HEK293 (cell line): ENCODE measurements at regions not wholly inside any gene's neighbourhood (a gene's known extent, or its start where the extent isn't known, plus 50 kb on each side); places are given as distances from the start of the nearest gene placed in this dataset.

Source experiments
- CTCF ChIA-PET: fragments of 350-600 bp; formaldehyde crosslinking; extraction: SDS; loops from one replicate; lab custom pipeline; 2021; ENCODE audit warnings: antibody characterized with exemption; lab: Yijun Ruan, JAX
- POLR2A ChIA-PET: fragments of 300-600 bp; formaldehyde crosslinking; extraction: SDS; loops from one replicate; lab custom pipeline; 2020; ENCODE audit warnings: antibody characterized with exemption, inconsistent platforms; lab: Yijun Ruan, JAX
- H3K27ac ChIP-seq: fragments of 200-500 bp; sonication (Bioruptor generic); 2 replicates; pipeline ENCODE4 v1.5.1; 2014; ENCODE audit warnings: low read depth, low read length, control low read depth, inconsistent platforms; ENCODE audit errors: extremely low read depth
- H3K36me3 ChIP-seq, 2 experiments: fragments of 200-500 bp in 1 of 2; sonication (Bioruptor generic) in 1 of 2; 1 replicate in 1 of 2; 2 replicates in 1 of 2; pipeline ENCODE4 v1.5.1; 2014 to 2017; ENCODE audit warnings: inconsistent platforms in 2 of 2, low read length in 2 of 2; ENCODE audit not compliant: control insufficient read depth in 2 of 2, insufficient read depth in 1 of 2
- H3K4me1 ChIP-seq: fragments of 200-500 bp; sonication (Bioruptor generic); 2 replicates; pipeline ENCODE4 v1.5.1; 2014; ENCODE audit warnings: mild to moderate bottlenecking, low read length, inconsistent platforms; ENCODE audit not compliant: control insufficient read depth, insufficient read depth
- H3K4me3 ChIP-seq: 2 replicates; pipeline ENCODE4 v1.5.1; 2011; ENCODE audit warnings: low read depth, mild to moderate bottlenecking, control low read depth, low read length, moderate library complexity
- H3K9me3 ChIP-seq: fragments of 200-500 bp; sonication (Bioruptor generic); 2 replicates; pipeline ENCODE4 v1.5.1; 2014; ENCODE audit warnings: low read depth, low read length, inconsistent platforms; ENCODE audit not compliant: control insufficient read depth, insufficient read depth
- KLF1 ChIP-seq: fragments of 450-650 bp; formaldehyde crosslinking; IDR thresholded peaks from 2 replicates; pipeline ENCODE4 v1.5.1; 2016; ENCODE audit warnings: missing biosample characterization, missing genetic modification characterization
- SCRT1 ChIP-seq: fragments of 450-650 bp; formaldehyde crosslinking; IDR thresholded peaks from 2 replicates; pipeline ENCODE4 v1.5.1; 2016; ENCODE audit warnings: missing biosample characterization, missing genetic modification characterization, borderline replicate concordance
- ZFP69B ChIP-seq: fragments of 450-650 bp; formaldehyde crosslinking; IDR thresholded peaks from 2 replicates; pipeline ENCODE4 v1.5.1; 2016; ENCODE audit warnings: missing biosample characterization, missing genetic modification characterization
- ZNF169 ChIP-seq: fragments of 450-650 bp; formaldehyde crosslinking; IDR thresholded peaks from 2 replicates; pipeline ENCODE4 v1.5.1; 2016; ENCODE audit warnings: missing biosample characterization, missing genetic modification characterization
- ZNF23 ChIP-seq: fragments of 450-650 bp; formaldehyde crosslinking; IDR thresholded peaks from 2 replicates; pipeline ENCODE4 v1.5.1; 2016; ENCODE audit warnings: missing biosample characterization, missing genetic modification characterization, borderline replicate concordance
- ZNF266 ChIP-seq: fragments of 450-650 bp; formaldehyde crosslinking; IDR thresholded peaks from 2 replicates; pipeline ENCODE4 v1.5.1; 2016; ENCODE audit warnings: missing biosample characterization, missing genetic modification characterization, low read depth
- ZNF292 ChIP-seq: fragments of 450-650 bp; formaldehyde crosslinking; IDR thresholded peaks from 2 replicates; pipeline ENCODE4 v1.5.1; 2016; ENCODE audit warnings: low read depth, missing biosample characterization, missing genetic modification characterization, borderline replicate concordance
- ZNF555 ChIP-seq: fragments of 450-650 bp; formaldehyde crosslinking; conservative IDR thresholded peaks from 2 replicates; pipeline ENCODE4 v1.5.1; 2017; ENCODE audit warnings: missing biosample characterization, mild to moderate bottlenecking, missing genetic modification characterization, inconsistent platforms
- TF ChIP-seq, protein P1 (sequence below): fragments of 450-650 bp; formaldehyde crosslinking; conservative IDR thresholded peaks from 2 replicates; pipeline ENCODE4 v1.5.1; 2016; ENCODE audit warnings: low read depth, missing biosample characterization, missing genetic modification characterization
- TF ChIP-seq, protein P2 (sequence below): fragments of 450-650 bp; formaldehyde crosslinking; IDR thresholded peaks from 2 replicates; pipeline ENCODE4 v1.5.1; 2016; ENCODE audit warnings: missing biosample characterization, missing genetic modification characterization, borderline replicate concordance
- TF ChIP-seq, protein P3 (sequence below): fragments of 450-650 bp; formaldehyde crosslinking; IDR thresholded peaks from 2 replicates; pipeline ENCODE4 v1.5.1; 2016; ENCODE audit warnings: missing biosample characterization, missing genetic modification characterization
- TF ChIP-seq, protein P4 (sequence below): fragments of 450-650 bp; formaldehyde crosslinking; IDR thresholded peaks from 2 replicates; pipeline ENCODE4 v1.5.1; 2016; ENCODE audit warnings: missing biosample characterization, missing genetic modification characterization
- TF ChIP-seq, protein P5 (sequence below): fragments of 450-650 bp; formaldehyde crosslinking; IDR thresholded peaks from 2 replicates; pipeline ENCODE4 v1.5.1; 2016; ENCODE audit warnings: missing biosample characterization, missing genetic modification characterization
- TF ChIP-seq, protein P6 (sequence below): fragments of 450-650 bp; formaldehyde crosslinking; IDR thresholded peaks from 2 replicates; pipeline ENCODE4 v1.5.1; 2017; ENCODE audit warnings: missing biosample characterization, missing genetic modification characterization

DNA sequence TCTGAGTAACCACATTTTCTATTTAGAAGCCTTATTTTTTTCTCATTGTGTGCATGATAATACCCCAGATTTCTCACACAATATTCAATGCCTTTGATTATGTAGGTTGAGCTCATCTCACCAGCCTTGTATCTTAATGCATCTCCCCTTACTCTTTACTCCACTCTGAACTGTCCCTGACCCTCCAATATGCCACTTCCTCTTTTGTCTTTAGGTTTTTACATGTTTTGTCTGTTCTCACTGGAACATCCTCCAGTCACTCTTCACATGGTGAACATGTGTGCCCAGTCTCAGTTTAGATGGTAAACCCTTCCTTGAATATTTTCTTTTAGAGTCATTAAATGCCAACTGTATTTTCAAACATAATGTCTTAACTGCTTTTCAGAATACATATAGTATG, 392.9 kb upstream of the IMPG1 start (continued):
- TF ChIP-seq, protein P1, sequence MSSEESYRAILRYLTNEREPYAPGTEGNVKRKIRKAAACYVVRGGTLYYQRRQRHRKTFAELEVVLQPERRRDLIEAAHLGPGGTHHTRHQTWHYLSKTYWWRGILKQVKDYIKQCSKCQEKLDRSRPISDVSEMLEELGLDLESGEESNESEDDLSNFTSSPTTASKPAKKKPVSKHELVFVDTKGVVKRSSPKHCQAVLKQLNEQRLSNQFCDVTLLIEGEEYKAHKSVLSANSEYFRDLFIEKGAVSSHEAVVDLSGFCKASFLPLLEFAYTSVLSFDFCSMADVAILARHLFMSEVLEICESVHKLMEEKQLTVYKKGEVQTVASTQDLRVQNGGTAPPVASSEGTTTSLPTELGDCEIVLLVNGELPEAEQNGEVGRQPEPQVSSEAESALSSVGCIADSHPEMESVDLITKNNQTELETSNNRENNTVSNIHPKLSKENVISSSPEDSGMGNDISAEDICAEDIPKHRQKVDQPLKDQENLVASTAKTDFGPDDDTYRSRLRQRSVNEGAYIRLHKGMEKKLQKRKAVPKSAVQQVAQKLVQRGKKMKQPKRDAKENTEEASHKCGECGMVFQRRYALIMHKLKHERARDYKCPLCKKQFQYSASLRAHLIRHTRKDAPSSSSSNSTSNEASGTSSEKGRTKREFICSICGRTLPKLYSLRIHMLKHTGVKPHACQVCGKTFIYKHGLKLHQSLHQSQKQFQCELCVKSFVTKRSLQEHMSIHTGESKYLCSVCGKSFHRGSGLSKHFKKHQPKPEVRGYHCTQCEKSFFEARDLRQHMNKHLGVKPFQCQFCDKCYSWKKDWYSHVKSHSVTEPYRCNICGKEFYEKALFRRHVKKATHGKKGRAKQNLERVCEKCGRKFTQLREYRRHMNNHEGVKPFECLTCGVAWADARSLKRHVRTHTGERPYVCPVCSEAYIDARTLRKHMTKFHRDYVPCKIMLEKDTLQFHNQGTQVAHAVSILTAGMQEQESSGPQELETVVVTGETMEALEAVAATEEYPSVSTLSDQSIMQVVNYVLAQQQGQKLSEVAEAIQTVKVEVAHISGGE (tag by site-specific recombination), result no peak
- TF ChIP-seq ZNF23 (no peak), ZNF169 (tag by site-specific recombination) (no peak)
- TF ChIP-seq, all 188 proteins: peak for 0

DNA sequence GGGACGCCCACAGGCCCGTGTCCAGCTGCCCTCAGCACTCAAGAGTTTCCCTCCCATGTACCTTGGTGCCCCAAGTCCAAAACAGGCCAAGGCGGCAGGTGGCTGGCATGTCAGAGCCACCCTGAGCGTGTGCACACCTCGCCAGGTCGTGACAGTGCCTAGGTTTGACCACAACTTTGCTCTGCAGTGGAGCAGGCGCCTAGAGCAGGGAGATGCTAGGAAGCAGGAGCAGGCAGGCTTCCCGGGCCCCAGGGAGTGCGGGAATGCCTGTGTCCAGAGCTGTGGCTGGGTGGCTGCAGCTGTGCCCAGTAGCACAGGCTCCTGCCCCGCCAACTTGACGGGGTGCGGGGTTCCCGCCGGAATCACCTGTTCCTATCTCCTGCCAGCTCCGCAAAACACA, 380.8 kb upstream of the IMPG1 start:
- H3K4me1 ChIP-seq, result no peaks in the 10 kb centered on the region
- ChIA-PET POLR2A (no interaction called here), CTCF (interaction anchor here (0.6 kb wide), 1 partner anchor 102 kb away, joined by 3 read pairs; no protein-coding TSS in a partner anchor)
- no peaks in the 10 kb centered on the region for H3K36me3 ChIP-seq
- H3K27ac ChIP-seq, result no peak overlapping the region
- TF ChIP-seq, protein P2, sequence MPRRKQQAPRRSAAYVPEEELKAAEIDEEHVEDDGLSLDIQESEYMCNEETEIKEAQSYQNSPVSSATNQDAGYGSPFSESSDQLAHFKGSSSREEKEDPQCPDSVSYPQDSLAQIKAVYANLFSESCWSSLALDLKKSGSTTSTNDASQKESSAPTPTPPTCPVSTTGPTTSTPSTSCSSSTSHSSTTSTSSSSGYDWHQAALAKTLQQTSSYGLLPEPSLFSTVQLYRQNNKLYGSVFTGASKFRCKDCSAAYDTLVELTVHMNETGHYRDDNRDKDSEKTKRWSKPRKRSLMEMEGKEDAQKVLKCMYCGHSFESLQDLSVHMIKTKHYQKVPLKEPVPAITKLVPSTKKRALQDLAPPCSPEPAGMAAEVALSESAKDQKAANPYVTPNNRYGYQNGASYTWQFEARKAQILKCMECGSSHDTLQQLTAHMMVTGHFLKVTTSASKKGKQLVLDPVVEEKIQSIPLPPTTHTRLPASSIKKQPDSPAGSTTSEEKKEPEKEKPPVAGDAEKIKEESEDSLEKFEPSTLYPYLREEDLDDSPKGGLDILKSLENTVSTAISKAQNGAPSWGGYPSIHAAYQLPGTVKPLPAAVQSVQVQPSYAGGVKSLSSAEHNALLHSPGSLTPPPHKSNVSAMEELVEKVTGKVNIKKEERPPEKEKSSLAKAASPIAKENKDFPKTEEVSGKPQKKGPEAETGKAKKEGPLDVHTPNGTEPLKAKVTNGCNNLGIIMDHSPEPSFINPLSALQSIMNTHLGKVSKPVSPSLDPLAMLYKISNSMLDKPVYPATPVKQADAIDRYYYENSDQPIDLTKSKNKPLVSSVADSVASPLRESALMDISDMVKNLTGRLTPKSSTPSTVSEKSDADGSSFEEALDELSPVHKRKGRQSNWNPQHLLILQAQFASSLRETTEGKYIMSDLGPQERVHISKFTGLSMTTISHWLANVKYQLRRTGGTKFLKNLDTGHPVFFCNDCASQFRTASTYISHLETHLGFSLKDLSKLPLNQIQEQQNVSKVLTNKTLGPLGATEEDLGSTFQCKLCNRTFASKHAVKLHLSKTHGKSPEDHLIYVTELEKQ (tag by site-specific recombination), result no peak
- TF ChIP-seq ZFP69B (tag by site-specific recombination) (no peak), ZNF266 (tag by site-specific recombination) (no peak), ZNF555 (tag by site-specific recombination) (no peak), SCRT1 (tag by site-specific recombination) (no peak)
- TF ChIP-seq, protein P3, sequence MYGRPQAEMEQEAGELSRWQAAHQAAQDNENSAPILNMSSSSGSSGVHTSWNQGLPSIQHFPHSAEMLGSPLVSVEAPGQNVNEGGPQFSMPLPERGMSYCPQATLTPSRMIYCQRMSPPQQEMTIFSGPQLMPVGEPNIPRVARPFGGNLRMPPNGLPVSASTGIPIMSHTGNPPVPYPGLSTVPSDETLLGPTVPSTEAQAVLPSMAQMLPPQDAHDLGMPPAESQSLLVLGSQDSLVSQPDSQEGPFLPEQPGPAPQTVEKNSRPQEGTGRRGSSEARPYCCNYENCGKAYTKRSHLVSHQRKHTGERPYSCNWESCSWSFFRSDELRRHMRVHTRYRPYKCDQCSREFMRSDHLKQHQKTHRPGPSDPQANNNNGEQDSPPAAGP, result no peak
- TF ChIP-seq, protein P4, sequence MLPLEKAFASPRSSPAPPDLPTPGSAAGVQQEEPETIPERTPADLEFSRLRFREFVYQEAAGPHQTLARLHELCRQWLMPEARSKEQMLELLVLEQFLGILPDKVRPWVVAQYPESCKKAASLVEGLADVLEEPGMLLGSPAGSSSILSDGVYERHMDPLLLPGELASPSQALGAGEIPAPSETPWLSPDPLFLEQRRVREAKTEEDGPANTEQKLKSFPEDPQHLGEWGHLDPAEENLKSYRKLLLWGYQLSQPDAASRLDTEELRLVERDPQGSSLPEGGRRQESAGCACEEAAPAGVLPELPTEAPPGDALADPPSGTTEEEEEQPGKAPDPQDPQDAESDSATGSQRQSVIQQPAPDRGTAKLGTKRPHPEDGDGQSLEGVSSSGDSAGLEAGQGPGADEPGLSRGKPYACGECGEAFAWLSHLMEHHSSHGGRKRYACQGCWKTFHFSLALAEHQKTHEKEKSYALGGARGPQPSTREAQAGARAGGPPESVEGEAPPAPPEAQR, result no peak
- no peaks in the 10 kb centered on the region; the same call in 1 of the 2 replicates for H3K9me3 ChIP-seq
- H3K4me3 ChIP-seq, result no peak overlapping the region

DNA sequence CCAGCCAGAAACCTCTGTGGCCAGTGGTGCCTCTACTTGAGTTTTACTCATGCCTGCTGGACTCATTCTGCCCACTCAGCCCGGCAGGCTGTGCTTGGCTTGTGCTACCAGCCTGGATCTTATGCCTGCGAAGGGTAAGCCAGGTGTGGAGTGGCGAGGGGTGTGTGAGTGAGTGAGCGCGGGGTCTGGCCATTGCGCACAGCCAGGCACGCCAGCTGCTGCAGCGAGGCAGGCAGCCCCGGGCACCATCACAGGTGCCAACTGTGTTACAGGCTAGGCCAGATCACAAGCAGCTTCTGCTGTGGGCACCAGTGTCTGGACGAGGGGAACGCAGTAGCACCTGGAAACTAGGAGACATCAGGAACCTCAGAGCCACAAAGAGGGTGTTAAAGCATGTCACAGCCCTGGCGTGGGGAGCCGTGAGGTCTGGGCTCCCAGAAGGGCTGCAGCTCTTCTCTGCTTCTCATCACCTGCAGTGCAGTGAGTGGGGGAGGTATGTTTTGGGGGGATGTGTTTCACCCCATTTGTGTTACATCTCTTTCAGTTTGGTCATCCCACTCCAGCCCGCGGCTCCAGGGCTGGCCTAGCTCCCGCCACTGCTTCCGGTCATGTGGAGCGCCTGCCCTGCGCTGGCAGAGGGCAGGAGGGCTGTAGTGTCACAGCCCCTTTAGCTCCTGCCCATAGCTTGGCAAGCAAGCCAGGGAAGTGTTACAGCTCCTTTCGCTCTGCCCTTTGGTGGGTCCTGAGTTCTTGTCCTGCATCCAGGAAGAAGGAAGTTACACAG, 379.7 kb upstream of the IMPG1 start:
- CTCF ChIA-PET, result no interaction called here
- Histone ChIP-seq H3K27ac (no peak overlapping the region), H3K36me3 (no peaks in the 10 kb centered on the region), H3K4me3 (no peak overlapping the region), H3K4me1 (no peaks in the 10 kb centered on the region), H3K9me3 (no peaks in the 10 kb centered on the region; the same call in 1 of the 2 replicates)
- TF ChIP-seq, protein P5, sequence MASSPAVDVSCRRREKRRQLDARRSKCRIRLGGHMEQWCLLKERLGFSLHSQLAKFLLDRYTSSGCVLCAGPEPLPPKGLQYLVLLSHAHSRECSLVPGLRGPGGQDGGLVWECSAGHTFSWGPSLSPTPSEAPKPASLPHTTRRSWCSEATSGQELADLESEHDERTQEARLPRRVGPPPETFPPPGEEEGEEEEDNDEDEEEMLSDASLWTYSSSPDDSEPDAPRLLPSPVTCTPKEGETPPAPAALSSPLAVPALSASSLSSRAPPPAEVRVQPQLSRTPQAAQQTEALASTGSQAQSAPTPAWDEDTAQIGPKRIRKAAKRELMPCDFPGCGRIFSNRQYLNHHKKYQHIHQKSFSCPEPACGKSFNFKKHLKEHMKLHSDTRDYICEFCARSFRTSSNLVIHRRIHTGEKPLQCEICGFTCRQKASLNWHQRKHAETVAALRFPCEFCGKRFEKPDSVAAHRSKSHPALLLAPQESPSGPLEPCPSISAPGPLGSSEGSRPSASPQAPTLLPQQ (tag by site-specific recombination), result no peak
- TF ChIP-seq KLF1 (tag by site-specific recombination) (no peak), ZNF292 (tag by site-specific recombination) (no peak)
- TF ChIP-seq, protein P6, sequence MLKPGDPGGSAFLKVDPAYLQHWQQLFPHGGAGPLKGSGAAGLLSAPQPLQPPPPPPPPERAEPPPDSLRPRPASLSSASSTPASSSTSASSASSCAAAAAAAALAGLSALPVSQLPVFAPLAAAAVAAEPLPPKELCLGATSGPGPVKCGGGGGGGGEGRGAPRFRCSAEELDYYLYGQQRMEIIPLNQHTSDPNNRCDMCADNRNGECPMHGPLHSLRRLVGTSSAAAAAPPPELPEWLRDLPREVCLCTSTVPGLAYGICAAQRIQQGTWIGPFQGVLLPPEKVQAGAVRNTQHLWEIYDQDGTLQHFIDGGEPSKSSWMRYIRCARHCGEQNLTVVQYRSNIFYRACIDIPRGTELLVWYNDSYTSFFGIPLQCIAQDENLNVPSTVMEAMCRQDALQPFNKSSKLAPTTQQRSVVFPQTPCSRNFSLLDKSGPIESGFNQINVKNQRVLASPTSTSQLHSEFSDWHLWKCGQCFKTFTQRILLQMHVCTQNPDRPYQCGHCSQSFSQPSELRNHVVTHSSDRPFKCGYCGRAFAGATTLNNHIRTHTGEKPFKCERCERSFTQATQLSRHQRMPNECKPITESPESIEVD (tag by site-specific recombination), result no peak
- POLR2A ChIA-PET, result no interaction called here
